ENCODE measurements at regions not wholly inside any gene's neighbourhood (a gene's known extent, or its start where the extent isn't known, plus 50 kb on each side); places are given as distances from the start of the nearest gene placed in this dataset.

DNA sequence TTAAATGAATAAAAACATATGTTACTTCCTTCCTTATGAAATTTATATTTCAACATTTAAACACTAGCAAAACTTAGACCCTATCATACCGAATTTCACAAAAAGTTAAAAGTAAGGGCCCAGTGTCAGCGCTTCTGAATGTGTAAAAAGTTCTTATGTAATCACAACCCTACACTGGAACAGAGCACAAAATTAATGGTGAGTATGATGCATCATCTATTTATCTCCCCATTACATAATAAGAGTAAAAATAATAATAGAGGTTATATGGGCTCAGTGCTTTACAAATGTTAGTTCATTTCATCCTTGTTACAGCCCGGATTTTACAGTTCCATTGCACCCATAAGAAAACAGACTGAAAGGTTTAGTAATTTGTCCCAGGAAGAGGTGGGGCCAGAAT is 144.9 kb upstream of the POU3F3 start:
- TF ChIP-seq, protein P1, sequence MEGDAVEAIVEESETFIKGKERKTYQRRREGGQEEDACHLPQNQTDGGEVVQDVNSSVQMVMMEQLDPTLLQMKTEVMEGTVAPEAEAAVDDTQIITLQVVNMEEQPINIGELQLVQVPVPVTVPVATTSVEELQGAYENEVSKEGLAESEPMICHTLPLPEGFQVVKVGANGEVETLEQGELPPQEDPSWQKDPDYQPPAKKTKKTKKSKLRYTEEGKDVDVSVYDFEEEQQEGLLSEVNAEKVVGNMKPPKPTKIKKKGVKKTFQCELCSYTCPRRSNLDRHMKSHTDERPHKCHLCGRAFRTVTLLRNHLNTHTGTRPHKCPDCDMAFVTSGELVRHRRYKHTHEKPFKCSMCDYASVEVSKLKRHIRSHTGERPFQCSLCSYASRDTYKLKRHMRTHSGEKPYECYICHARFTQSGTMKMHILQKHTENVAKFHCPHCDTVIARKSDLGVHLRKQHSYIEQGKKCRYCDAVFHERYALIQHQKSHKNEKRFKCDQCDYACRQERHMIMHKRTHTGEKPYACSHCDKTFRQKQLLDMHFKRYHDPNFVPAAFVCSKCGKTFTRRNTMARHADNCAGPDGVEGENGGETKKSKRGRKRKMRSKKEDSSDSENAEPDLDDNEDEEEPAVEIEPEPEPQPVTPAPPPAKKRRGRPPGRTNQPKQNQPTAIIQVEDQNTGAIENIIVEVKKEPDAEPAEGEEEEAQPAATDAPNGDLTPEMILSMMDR (IDR thresholded peaks at IDR 0.05; ENCODE audit: insufficient read depth, low read length, poor library complexity, severe bottlenecking): no peak
- TF ChIP-seq EZH2phosphoT487 (conservative IDR thresholded peaks at IDR 0.05; ENCODE audit: low read length): no peak
